Parathyroid adenoma (tissue), 2 donors: ENCODE measurements at regions not wholly inside any gene's neighbourhood (a gene's known extent, or its start where the extent isn't known, plus 50 kb on each side); places are given as distances from the start of the nearest gene placed in this dataset.

Experiments
- H2AFZ ChIP-seq: fragments of 300-600 bp; sonication (generic); one replicate; pipeline ENCODE4 v1.7.0; 2017; ENCODE audit warnings: antibody characterized with exemption, mild to moderate bottlenecking
- H3K27ac ChIP-seq: fragments of 300-600 bp; sonication (generic); one replicate; pipeline ENCODE4 v1.7.0; 2017
- H3K27me3 ChIP-seq: fragments of 300-600 bp; sonication (generic); one replicate; pipeline ENCODE4 v1.7.0; 2017; ENCODE audit warnings: low read length; ENCODE audit not compliant: control insufficient read depth, insufficient read depth
- H3K36me3 ChIP-seq: fragments of 300-600 bp; sonication (generic); one replicate; pipeline ENCODE4 v1.7.0; 2017; ENCODE audit warnings: low read length; ENCODE audit not compliant: control insufficient read depth, insufficient read depth
- H3K4me1 ChIP-seq: fragments of 300-600 bp; sonication (generic); one replicate; pipeline ENCODE4 v1.7.0; 2017; ENCODE audit warnings: control low read depth
- H3K4me2 ChIP-seq: fragments of 300-600 bp; sonication (generic); one replicate; pipeline ENCODE4 v1.7.0; 2017; ENCODE audit warnings: low read length
- H3K4me3 ChIP-seq: fragments of 300-600 bp; sonication (generic); one replicate; pipeline ENCODE4 v1.7.0; 2017; ENCODE audit warnings: low read depth, low read length
- H3K79me2 ChIP-seq: fragments of 300-600 bp; sonication (generic); one replicate; pipeline ENCODE4 v1.7.0; 2017; ENCODE audit warnings: control low read depth
- H3K9ac ChIP-seq: fragments of 300-600 bp; sonication (generic); one replicate; pipeline ENCODE4 v1.7.0; 2017; ENCODE audit warnings: mild to moderate bottlenecking
- H3K9me3 ChIP-seq: fragments of 300-600 bp; sonication (generic); one replicate; pipeline ENCODE4 v1.7.0; 2017; ENCODE audit warnings: low read length; ENCODE audit not compliant: control insufficient read depth
- TF ChIP-seq, protein P1 (sequence below): fragments of 300-600 bp; sonication (generic); IDR thresholded peaks from one replicate; pipeline ENCODE4 v1.7.0; 2017; ENCODE audit warnings: antibody characterized with exemption, mild to moderate bottlenecking
- donor health status: primary hyperparathyroidism.

- H3K27ac ChIP-seq: no peak overlapping the region
- no peak overlapping the region for H3K4me3 ChIP-seq
- TF ChIP-seq, protein P1, sequence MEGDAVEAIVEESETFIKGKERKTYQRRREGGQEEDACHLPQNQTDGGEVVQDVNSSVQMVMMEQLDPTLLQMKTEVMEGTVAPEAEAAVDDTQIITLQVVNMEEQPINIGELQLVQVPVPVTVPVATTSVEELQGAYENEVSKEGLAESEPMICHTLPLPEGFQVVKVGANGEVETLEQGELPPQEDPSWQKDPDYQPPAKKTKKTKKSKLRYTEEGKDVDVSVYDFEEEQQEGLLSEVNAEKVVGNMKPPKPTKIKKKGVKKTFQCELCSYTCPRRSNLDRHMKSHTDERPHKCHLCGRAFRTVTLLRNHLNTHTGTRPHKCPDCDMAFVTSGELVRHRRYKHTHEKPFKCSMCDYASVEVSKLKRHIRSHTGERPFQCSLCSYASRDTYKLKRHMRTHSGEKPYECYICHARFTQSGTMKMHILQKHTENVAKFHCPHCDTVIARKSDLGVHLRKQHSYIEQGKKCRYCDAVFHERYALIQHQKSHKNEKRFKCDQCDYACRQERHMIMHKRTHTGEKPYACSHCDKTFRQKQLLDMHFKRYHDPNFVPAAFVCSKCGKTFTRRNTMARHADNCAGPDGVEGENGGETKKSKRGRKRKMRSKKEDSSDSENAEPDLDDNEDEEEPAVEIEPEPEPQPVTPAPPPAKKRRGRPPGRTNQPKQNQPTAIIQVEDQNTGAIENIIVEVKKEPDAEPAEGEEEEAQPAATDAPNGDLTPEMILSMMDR: no peak
- H2AFZ ChIP-seq: no peak overlapping the region
- H3K9ac ChIP-seq: no peak overlapping the region
- no peaks in the 10 kb centered on the region for H3K79me2 ChIP-seq
- no peaks in the 10 kb centered on the region for H3K9me3 ChIP-seq
- no peaks in the 10 kb centered on the region for H3K36me3 ChIP-seq
- H3K4me2 ChIP-seq: no peak overlapping the region
- H3K4me1 ChIP-seq: no peaks in the 10 kb centered on the region
- H3K27me3 ChIP-seq: no peaks in the 10 kb centered on the region
Measured at GRCh38 chr17:14747603-14747950, 446.7 kb downstream of the HS3ST3B1 start.

- Histone ChIP-seq H3K9me3 (no peaks in the 10 kb centered on the region), H2AFZ (no peak overlapping the region), H3K27me3 (no peaks in the 10 kb centered on the region), H3K4me2 (no peak overlapping the region), H3K27ac (no peak overlapping the region), H3K4me3 (no peak overlapping the region), H3K9ac (no peak overlapping the region), H3K4me1 (no peaks in the 10 kb centered on the region), H3K36me3 (no peaks in the 10 kb centered on the region), H3K79me2 (no peaks in the 10 kb centered on the region)
- TF ChIP-seq, protein P1: no peak
Measured at GRCh38 chr17:14746822-14747602, 446.1 kb downstream of the HS3ST3B1 start.

- TF ChIP-seq, protein P1: no peak
Measured at GRCh38 chr17:14745541-14745940, 444.7 kb downstream of the HS3ST3B1 start.

DNA sequence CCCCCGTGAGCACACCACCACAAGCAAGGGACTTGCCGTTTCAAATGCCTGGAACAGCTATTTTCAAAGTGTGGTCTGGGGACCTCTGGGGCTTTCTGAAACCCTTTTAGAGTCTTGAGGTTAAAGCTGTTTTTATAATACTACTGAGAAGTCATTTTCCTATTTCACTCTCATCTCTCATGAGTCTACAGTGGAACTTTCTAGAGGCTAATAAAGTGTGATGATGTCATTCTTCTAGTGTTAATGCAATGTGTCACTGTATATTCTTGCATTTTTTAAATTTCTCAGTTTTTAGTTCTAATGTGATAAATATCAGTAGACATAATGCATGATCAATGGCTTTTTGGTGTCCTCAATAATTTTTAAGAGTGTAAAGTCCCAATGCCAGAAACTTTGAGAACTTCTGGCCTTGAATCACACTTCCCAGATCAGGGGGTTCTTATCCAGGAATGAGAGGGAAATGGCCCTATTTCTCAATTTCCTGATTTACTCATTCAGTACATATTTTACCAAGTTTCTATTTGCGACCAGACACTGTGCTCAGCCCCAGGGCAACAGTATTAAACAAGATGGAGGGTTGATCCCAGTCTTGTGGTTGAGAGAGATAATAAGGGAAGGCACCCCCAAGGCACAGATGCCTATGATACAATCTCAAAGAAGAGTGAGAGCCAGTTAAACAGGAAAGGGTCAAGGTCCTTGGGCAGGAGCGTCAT lies 444.0 kb downstream of the HS3ST3B1 start:
- no peaks in the 10 kb centered on the region for H3K9me3 ChIP-seq
- H2AFZ ChIP-seq: no peak overlapping the region
- TF ChIP-seq, protein P1: no peak
- H3K27me3 ChIP-seq: no peaks in the 10 kb centered on the region
- no peaks in the 10 kb centered on the region for H3K4me1 ChIP-seq
- no peaks in the 10 kb centered on the region for H3K36me3 ChIP-seq
- no peak overlapping the region for H3K4me2 ChIP-seq
- no peaks in the 10 kb centered on the region for H3K79me2 ChIP-seq
- H3K27ac ChIP-seq: no peak overlapping the region
- no peak overlapping the region for H3K9ac ChIP-seq
- no peak overlapping the region for H3K4me3 ChIP-seq

More at GRCh38 chr17:14745541-14745940, 444.7 kb downstream of the HS3ST3B1 start:
- Histone ChIP-seq H3K79me2 (no peaks in the 10 kb centered on the region), H3K4me1 (no peaks in the 10 kb centered on the region), H2AFZ (no peak overlapping the region), H3K27me3 (no peaks in the 10 kb centered on the region), H3K9me3 (no peaks in the 10 kb centered on the region), H3K27ac (no peak overlapping the region), H3K4me2 (no peak overlapping the region), H3K36me3 (no peaks in the 10 kb centered on the region), H3K9ac (no peak overlapping the region), H3K4me3 (no peak overlapping the region)
